HG03558 (cell line): ENCODE measurements at regions not wholly inside any gene's neighbourhood (a gene's known extent, or its start where the extent isn't known, plus 50 kb on each side); places are given as distances from the start of the nearest gene placed in this dataset.

Source experiments
- ATAC-seq: cut with Tn5 transposase; IDR thresholded peaks from one replicate; pipeline ENCODE4 v1.9.1; 2021; ENCODE audit warnings: moderate number of reproducible peaks; ENCODE audit not compliant: unreplicated experiment; ENCODE audit errors: extremely low read depth

- ATAC-seq: no peak
These were observed 182.4 kb upstream of the S1PR3 start for GRCh38 chr9:88808761-88809354.

GRCh38 chr9:88809355-88810161, 181.7 kb upstream of the S1PR3 start:
- no peak for ATAC-seq

DNA sequence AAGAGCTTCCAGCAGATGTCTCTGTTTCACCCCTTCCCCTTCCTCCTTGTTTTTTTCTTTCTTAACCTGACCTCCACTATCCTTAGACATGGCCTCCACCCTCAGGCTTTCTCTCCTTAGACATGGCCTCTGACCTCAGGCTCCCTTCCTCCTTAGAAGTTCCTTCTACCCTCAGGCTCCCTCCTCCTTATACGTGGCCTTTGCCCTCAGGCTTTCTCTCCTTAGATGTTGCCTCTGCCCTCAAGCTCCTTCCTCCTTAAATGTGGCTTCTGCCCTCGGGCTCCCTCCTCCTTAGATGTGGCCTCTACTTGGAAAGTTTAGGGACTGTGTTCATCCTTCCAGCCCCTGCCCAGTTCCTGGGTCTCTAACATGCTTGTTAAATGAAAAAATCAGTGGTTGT, 180.4 kb upstream of the S1PR3 start:
- ATAC-seq: no peak

GRCh38 chr9:88811511-88811910, 179.8 kb upstream of the S1PR3 start:
- ATAC-seq: no peak

- no peak for ATAC-seq
These were observed 178.2 kb upstream of the S1PR3 start for GRCh38 chr9:88812938-88813637.

DNA sequence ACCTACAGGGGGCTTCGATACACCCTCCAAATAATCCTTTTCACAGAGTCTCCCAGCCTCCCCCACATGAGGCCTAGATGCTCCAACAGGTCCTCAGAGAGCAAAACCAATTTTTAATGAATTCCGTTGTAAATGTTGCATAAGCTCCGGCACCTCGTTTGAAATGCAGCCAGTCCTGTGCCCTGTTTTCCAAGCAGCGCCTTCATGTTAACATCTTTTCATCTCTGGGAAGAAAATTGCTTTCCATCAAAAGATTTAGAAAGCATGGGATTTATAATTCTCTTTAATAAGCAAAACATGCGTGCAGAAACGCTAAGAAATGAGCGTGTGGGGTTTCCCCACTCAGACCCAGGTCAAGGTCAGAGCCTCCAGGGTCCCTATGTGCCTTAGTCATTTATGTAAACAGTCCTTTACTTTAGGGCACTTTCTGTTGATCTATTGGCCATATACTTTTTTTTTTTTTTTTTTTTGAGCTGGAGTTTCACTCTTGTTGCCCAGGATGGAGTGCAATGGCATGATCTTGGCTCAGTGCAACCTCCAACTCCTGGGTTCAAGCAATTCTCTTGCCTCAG, 177.5 kb upstream of the S1PR3 start:
- ATAC-seq: no peak

- no peak for ATAC-seq
These were observed 176.7 kb upstream of the S1PR3 start for GRCh38 chr9:88814577-88814976.

DNA sequence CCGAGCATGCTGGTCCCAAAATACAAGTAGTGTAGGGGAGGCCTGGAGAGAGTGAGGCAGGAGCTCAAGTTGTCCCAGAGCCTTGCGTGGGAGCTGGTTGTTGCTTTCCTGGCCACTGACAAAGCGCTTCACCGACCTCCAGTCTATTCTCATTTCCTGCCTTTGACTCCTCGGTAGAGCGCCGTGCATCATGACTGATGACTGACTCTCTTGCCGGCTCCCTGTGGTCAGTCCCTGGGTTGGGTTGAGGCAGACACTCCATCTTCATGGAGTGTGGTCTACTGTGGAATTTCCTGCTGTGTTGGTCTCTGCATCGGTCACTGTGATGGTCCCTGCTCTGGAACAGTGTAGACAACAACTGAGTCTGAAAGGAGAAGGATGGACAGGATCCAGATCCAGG, 175.1 kb upstream of the S1PR3 start:
- ATAC-seq: no peak

- no peak for ATAC-seq
These were observed 174.7 kb upstream of the S1PR3 start for GRCh38 chr9:88816591-88816990.

GRCh38 chr9:88817628-88818027, 173.6 kb upstream of the S1PR3 start:
- ATAC-seq: no peak

DNA sequence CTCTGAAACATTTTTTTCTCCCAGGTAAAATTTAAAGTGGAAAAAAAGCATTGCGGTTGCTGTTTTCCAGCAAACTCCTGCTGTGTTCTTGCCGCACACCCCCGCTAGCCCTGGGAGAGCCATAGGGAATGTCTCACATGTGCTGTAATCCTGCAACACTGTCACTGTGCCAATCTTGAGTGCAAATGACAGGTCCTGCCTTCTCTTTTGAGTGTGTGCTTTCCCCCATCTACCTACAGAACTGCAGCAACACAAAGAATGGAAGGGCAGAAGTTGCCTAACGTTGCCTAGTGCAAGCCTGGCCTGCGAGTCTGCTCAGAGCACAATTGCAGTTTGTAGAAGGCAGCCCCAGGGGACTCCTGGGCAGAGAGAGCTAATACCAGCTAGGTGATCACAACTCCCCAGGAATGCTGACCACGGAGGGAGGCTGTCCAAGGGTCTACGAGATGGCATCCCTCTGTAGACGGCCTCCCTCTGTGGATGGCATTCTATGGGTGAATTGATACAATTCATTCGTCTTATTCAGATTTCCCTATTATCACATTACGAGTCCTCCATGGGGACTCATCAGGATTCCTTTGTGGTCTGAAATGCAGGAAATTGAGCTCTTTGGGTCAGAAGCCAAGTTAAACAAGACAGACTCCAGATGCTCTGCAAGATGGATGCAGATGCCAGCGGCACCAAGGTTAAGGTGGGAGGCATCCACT, 172.6 kb upstream of the S1PR3 start:
- no peak for ATAC-seq

GRCh38 chr9:88819476-88819875, 171.8 kb upstream of the S1PR3 start:
- no peak for ATAC-seq

DNA sequence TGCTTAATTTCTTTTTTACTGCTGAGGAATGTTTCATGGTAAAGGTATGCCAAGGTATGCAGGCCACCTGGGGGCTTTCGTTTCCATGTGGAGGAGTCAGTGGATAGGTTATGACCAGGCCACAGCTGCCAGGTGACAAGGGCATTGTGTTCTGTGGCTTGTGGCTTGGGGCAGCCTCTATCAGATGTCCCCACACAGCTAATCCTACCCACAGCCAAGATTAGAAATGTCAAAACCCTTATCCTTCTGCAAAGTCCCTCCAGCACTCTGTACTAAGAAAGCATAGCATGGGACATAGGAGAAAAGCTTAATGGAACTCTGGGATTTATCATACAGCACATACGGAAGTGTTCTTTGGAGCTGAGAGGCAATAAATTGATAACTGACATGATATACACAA, 171.2 kb upstream of the S1PR3 start:
- ATAC-seq: no peak

- no peak for ATAC-seq
These were observed 170.1 kb upstream of the S1PR3 start for GRCh38 chr9:88821033-88821745.

GRCh38 chr9:88821746-88822106, 169.5 kb upstream of the S1PR3 start:
- ATAC-seq: no peak

GRCh38 chr9:88824711-88825110, 166.6 kb upstream of the S1PR3 start:
- no peak for ATAC-seq

DNA sequence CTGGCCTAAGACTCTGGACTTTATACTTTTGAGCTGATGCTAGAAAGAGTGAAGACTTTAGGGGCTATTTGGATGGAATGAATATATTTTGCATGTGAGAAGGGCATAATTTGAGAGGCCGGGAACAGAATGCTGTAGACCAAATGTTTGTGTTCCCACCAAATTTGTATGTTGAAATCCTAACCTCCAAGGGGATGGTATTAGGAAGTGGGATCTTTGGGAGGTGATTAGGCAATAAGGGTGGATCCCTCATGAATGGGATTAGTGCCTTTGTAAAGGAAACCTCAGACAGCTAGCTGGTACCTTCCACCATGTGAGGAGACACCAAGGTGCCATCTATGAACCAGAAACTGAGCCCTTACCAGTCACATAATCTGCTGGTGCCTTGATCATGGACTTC, 165.1 kb upstream of the S1PR3 start:
- ATAC-seq: no peak

- ATAC-seq: no peak
These were observed 164.5 kb upstream of the S1PR3 start for GRCh38 chr9:88826771-88827181.

DNA sequence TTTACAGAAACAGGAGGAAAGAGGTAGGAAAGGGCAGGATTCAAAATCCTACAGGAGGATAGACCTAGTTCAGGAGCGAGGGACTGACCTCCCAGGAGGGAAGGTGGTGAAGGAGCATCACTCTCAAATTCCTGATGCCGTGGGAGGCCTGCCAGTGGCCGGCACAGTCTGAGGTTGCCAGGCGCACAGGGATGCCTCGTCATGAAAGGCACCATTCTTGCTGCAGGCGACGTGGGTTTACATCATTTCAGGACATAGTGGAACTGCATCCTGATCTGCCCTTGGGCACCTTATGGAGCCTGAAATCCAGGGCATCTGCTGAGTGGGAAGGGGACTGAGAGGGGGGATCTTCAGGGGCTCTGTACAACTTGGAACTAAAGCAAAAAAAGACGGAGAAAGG, 163.2 kb upstream of the S1PR3 start:
- ATAC-seq: no peak

- no peak for ATAC-seq
These were observed 162.7 kb upstream of the S1PR3 start for GRCh38 chr9:88828492-88828974.
